Vagina (tissue), 2 donors: ENCODE measurements at regions not wholly inside any gene's neighbourhood (a gene's known extent, or its start where the extent isn't known, plus 50 kb on each side); places are given as distances from the start of the nearest gene placed in this dataset.

Source experiments
- DNase-seq, 2 donors: peaks; one replicate each; pipeline ENCODE4 v3.0.0-alpha.2; 2017; ENCODE audit errors: extremely low spot score in 2 of 2
- H3K27ac ChIP-seq: fragments of 200-600 bp; sonication (generic); one replicate; pipeline ENCODE4 v1.5.1; 2019
- H3K27me3 ChIP-seq: fragments of 200-600 bp; sonication (generic); one replicate; pipeline ENCODE4 v1.5.1; 2019
- H3K36me3 ChIP-seq, 2 donors: fragments of 200-600 bp; sonication (generic); one replicate each; pipeline ENCODE4 v1.5.1; 2017 to 2019
- H3K4me1 ChIP-seq: fragments of 200-600 bp; sonication (generic); one replicate; pipeline ENCODE4 v1.5.1; 2019
- H3K4me3 ChIP-seq, 2 donors: fragments of 200-600 bp; sonication (generic); 1 replicate in 1 of 2; 2 replicates in 1 of 2; pipeline ENCODE4 v1.5.1; 2016 to 2019
- H3K9me3 ChIP-seq: fragments of 200-600 bp; sonication (generic); one replicate; pipeline ENCODE4 v1.5.1; 2019
- POLR2A ChIP-seq, 2 donors: fragments of 450-650 bp; IDR thresholded peaks; one replicate each; pipeline ENCODE4 v1.6.1; 2017; ENCODE audit warnings: antibody characterized with exemption in 2 of 2, mild to moderate bottlenecking in 2 of 2, moderate library complexity in 2 of 2
- POLR2AphosphoS5 ChIP-seq, 2 donors: sonication (generic); formaldehyde crosslinking; IDR thresholded peaks; one replicate each; pipeline ENCODE4 v1.9.0; 2017; ENCODE audit warnings: antibody characterized with exemption in 2 of 2, mild to moderate bottlenecking in 2 of 2, low read depth in 1 of 2; ENCODE audit not compliant: insufficient read depth in 1 of 2
- intact Hi-C: fragments of 100-400 bp; cut with DNase I; formaldehyde crosslinking; loops from one replicate; pipeline ENCODE4 v1.15.1; 2023
- TF ChIP-seq, protein P1 (sequence below), 3 experiments: fragments of 450-650 bp in 2 of 3; fragments of 200-600 bp in 1 of 3; sonication (generic) in 1 of 3; IDR thresholded peaks; one replicate each; pipeline ENCODE4 v1.5.1; 2017 to 2019; ENCODE audit warnings: antibody characterized with exemption in 3 of 3, mild to moderate bottlenecking in 2 of 3, moderate library complexity in 2 of 3

DNA sequence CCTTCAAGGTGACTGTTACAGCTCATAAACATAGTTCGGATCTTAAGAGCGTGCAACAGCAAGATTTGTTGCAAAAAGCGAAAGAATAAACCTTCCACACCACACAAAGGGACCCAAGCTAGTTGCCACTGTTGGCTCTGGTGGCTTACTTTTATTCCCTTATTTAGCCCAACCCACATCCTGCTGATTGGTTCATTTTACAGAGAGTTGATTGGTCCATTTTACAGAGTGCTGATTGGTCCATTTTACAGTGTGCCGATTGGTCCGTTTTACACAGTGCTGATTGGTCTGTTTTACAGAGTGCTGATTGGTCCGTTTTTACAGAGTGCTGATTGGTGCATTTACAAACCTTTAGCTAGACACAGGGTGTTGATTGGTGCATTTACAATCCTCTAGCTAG lies 776.9 kb upstream of the CNTN5 start:
- Histone ChIP-seq H3K4me3 (no peak overlapping the region), H3K9me3 (no peaks in the 10 kb centered on the region), H3K27me3 (no peaks in the 10 kb centered on the region), H3K4me1 (no peaks in the 10 kb centered on the region), H3K36me3 (no peaks in the 10 kb centered on the region), H3K27ac (no peak overlapping the region)
- DNase-seq, result no peak
- TF ChIP-seq, protein P1, sequence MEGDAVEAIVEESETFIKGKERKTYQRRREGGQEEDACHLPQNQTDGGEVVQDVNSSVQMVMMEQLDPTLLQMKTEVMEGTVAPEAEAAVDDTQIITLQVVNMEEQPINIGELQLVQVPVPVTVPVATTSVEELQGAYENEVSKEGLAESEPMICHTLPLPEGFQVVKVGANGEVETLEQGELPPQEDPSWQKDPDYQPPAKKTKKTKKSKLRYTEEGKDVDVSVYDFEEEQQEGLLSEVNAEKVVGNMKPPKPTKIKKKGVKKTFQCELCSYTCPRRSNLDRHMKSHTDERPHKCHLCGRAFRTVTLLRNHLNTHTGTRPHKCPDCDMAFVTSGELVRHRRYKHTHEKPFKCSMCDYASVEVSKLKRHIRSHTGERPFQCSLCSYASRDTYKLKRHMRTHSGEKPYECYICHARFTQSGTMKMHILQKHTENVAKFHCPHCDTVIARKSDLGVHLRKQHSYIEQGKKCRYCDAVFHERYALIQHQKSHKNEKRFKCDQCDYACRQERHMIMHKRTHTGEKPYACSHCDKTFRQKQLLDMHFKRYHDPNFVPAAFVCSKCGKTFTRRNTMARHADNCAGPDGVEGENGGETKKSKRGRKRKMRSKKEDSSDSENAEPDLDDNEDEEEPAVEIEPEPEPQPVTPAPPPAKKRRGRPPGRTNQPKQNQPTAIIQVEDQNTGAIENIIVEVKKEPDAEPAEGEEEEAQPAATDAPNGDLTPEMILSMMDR (IDR thresholded peaks at IDR 0.05), result no peak
- TF ChIP-seq POLR2AphosphoS5 (IDR thresholded peaks at IDR 0.05; ENCODE audit: insufficient read depth in 1 of 2, low read depth in 1 of 2), result no peak
- no peak for TF ChIP-seq POLR2A (IDR thresholded peaks at IDR 0.05)
- intact Hi-C loops, result no loop called here

DNA sequence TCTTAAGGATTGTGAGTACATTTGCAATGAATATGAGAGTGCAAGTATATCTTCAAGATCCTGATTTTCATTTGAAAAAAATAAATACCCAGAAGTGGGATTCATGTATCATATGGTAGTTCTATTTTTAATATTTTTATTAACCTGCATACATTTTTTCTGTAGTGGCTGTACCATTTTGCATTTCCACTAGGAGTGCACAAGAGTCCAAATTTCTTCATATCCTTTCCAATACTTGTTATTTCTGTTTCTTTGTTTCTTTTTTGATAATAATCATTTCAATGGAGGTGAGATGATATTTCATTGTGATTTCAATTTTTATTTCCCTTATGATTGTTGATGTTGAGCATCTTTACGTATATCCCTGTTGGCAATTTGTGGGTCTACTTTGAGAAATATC lies 759.8 kb upstream of the CNTN5 start:
- Histone ChIP-seq H3K4me1 (no peaks in the 10 kb centered on the region), H3K36me3 (no peaks in the 10 kb centered on the region)
- TF ChIP-seq POLR2AphosphoS5 (IDR thresholded peaks at IDR 0.05; ENCODE audit: insufficient read depth in 1 of 2, low read depth in 1 of 2) (no peak), POLR2A (IDR thresholded peaks at IDR 0.05) (no peak)
- TF ChIP-seq, protein P1 (IDR thresholded peaks at IDR 0.05), result no peak

DNA sequence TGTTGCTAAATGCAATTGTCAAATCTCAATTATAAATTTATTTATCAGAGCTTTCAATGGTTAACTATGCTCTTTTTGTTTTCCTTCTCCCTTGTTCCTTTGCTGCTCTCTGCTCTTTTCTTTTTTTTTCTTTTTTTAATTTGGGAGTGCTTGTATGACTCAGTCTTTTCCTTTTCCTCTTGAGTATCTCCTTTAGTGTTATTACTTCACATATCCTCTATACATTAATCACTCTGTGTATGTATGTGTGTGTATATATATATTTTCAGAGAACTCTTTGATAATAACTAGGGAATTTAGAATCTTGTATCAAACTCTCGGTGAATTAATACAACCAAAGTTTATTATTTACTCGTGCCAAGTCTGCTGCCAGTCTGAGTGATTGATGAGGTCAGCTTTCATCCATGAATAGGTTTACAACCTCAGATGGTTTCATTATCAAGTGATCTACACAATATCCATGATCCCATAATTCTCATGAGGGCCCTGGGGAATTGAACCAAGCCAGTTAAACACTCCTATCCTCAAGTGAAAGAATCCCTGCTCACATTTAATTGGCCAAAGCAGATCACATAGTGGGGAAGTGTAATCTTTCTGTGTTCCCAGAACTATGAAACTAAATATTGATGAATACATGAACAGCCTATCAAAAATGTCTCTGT lies 743.4 kb upstream of the CNTN5 start:
- no peak for DNase-seq
- no peak overlapping the region for H3K27ac ChIP-seq
- H3K4me1 ChIP-seq, result no peaks in the 10 kb centered on the region
- H3K27me3 ChIP-seq, result no peaks in the 10 kb centered on the region
- H3K36me3 ChIP-seq, result no peaks in the 10 kb centered on the region
- TF ChIP-seq POLR2A (IDR thresholded peaks at IDR 0.05) (no peak), POLR2AphosphoS5 (IDR thresholded peaks at IDR 0.05; ENCODE audit: insufficient read depth in 1 of 2, low read depth in 1 of 2) (no peak)
- TF ChIP-seq, protein P1 (IDR thresholded peaks at IDR 0.05), result no peak
- no peak overlapping the region for H3K4me3 ChIP-seq
- H3K9me3 ChIP-seq, result no peaks in the 10 kb centered on the region
- intact Hi-C loops, result no loop called here

More for the DNA sequence above, 759.8 kb upstream of the CNTN5 start:
- DNase-seq, result no peak
- Histone ChIP-seq H3K27me3 (no peaks in the 10 kb centered on the region), H3K9me3 (no peaks in the 10 kb centered on the region), H3K27ac (no peak overlapping the region), H3K4me3 (no peak overlapping the region)
- intact Hi-C loops, result no loop called here

DNA sequence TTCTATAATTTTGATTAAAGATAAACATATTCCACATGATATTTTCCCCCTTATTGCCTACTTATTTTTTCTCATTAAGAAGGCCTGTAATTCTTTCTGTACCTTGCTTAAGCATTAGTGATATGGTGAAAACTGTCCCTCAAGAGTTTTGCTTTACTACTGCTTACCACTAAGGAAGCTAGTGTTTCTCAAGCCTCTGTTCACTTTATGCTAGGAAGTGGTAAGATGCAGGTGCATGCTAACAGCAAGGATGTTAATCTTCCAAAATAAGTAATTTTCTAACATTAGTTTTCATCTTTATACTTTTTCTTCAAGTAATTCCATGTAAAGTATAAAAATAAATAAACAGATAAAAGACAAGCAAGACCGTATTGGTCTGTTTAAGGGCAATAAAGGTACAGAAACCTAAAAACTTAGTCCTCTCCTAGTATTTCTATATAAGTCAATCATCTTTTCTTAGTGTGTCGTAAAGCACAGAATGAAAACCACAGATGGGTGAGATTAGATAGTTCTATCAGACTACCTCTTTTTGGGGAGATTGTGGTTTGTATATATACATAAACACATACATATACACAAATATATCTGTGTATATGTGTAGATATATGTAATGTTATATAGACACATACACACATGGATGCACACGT lies 731.0 kb upstream of the CNTN5 start:
- intact Hi-C loops, result no loop called here
- H3K9me3 ChIP-seq, result no peaks in the 10 kb centered on the region
- no peak overlapping the region for H3K4me3 ChIP-seq
- H3K4me1 ChIP-seq, result no peaks in the 10 kb centered on the region
- DNase-seq, result no peak
- H3K27ac ChIP-seq, result no peak overlapping the region
- H3K27me3 ChIP-seq, result no peaks in the 10 kb centered on the region
- TF ChIP-seq, protein P1 (IDR thresholded peaks at IDR 0.05), result no peak
- no peak for TF ChIP-seq POLR2A (IDR thresholded peaks at IDR 0.05)
- TF ChIP-seq POLR2AphosphoS5 (IDR thresholded peaks at IDR 0.05; ENCODE audit: insufficient read depth in 1 of 2, low read depth in 1 of 2), result no peak
- no peaks in the 10 kb centered on the region for H3K36me3 ChIP-seq
